Thyroid gland (tissue), 4 donors: ENCODE measurements at regions not wholly inside any gene's neighbourhood (a gene's known extent, or its start where the extent isn't known, plus 50 kb on each side); places are given as distances from the start of the nearest gene placed in this dataset.

ENCODE experiments used
- CTCF ChIP-seq, 6 experiments: fragments of 200-600 bp in 3 of 6; fragments of 450-650 bp in 3 of 6; sonication (generic) in 3 of 6; IDR thresholded peaks; one replicate each; pipeline ENCODE4 v1.5.1; 2016 to 2019; ENCODE audit warnings: antibody characterized with exemption in 6 of 6, mild to moderate bottlenecking in 2 of 6, inconsistent platforms in 1 of 6, moderate library complexity in 1 of 6
- POLR2A ChIP-seq, 2 donors: fragments of 450-650 bp; IDR thresholded peaks; one replicate each; pipeline ENCODE4 v1.6.1; 2017; ENCODE audit warnings: antibody characterized with exemption in 2 of 2, mild to moderate bottlenecking in 2 of 2, moderate library complexity in 1 of 2

- no peak for TF ChIP-seq CTCF (IDR thresholded peaks at IDR 0.05)
- no peak for TF ChIP-seq POLR2A (IDR thresholded peaks at IDR 0.05)
Measured at GRCh38 chr20:10911298-10911697, 237.5 kb upstream of the JAG1 start.
